ENCODE measurements at regions not wholly inside any gene's neighbourhood (a gene's known extent, or its start where the extent isn't known, plus 50 kb on each side); places are given as distances from the start of the nearest gene placed in this dataset.

GRCh38 chr13:22235950-22236290 lies 565.0 kb downstream of the FGF9 start:
- TF ChIP-seq SIN3A (IDR thresholded peaks at IDR 0.05; ENCODE audit: borderline replicate concordance, low read depth, low read length) (no peak), REST (IDR thresholded peaks at IDR 0.05; ENCODE audit: low read depth, low read length) (no peak), EZH2phosphoT487 (IDR thresholded peaks at IDR 0.05; ENCODE audit: borderline replicate concordance, low read depth) (no peak), RAD21 (IDR thresholded peaks at IDR 0.05; ENCODE audit: low read length) (no peak), CTCF (IDR thresholded peaks at IDR 0.05) (no peak), GABPA (IDR thresholded peaks at IDR 0.05; ENCODE audit: low read depth) (no peak), SMC3 (IDR thresholded peaks at IDR 0.05; ENCODE audit: low read depth, low read length) (no peak), EP300 (IDR thresholded peaks at IDR 0.05; ENCODE audit: borderline replicate concordance in 1 of 2, low read depth in 1 of 2, low read length in 1 of 2) (no peak)

Data from SK-N-SH (cell line).